Subcutaneous abdominal adipose tissue (tissue), 5 donors: ENCODE measurements at regions not wholly inside any gene's neighbourhood (a gene's known extent, or its start where the extent isn't known, plus 50 kb on each side); places are given as distances from the start of the nearest gene placed in this dataset.
"Not testable (repeated sequence)": the region's sequence is repeated elsewhere in the genome, so short reads cannot be mapped to it uniquely, and the experiment has no call there.

Experiments
- H3K27ac ChIP-seq: one replicate; pipeline ENCODE4 v1.7.0; 2013; ENCODE audit warnings: low read depth, mild to moderate bottlenecking, inconsistent platforms, low read length, moderate library complexity
- H3K27me3 ChIP-seq, 5 donors: one replicate each; pipeline ENCODE4 v1.7.0; 2013; ENCODE audit warnings: low read length in 5 of 5, inconsistent platforms in 1 of 5; ENCODE audit not compliant: control insufficient read depth in 5 of 5, insufficient read depth in 4 of 5
- H3K36me3 ChIP-seq, 5 donors: one replicate each; pipeline ENCODE4 v1.7.0; 2013; ENCODE audit warnings: low read length in 5 of 5; ENCODE audit not compliant: control insufficient read depth in 5 of 5, insufficient read depth in 5 of 5
- H3K4me1 ChIP-seq, 5 donors: one replicate each; pipeline ENCODE4 v1.7.0; 2013; ENCODE audit warnings: low read length in 5 of 5, mild to moderate bottlenecking in 3 of 5, moderate library complexity in 1 of 5; ENCODE audit not compliant: control insufficient read depth in 5 of 5, insufficient read depth in 5 of 5
- H3K4me3 ChIP-seq, 5 donors: one replicate each; pipeline ENCODE4 v1.7.0; 2013; ENCODE audit warnings: low read length in 5 of 5, low read depth in 1 of 5
- H3K9ac ChIP-seq, 5 donors: one replicate each; pipeline ENCODE4 v1.7.0; 2013; ENCODE audit warnings: low read length in 5 of 5, mild to moderate bottlenecking in 4 of 5, moderate library complexity in 3 of 5
- H3K9me3 ChIP-seq, 5 donors: one replicate each; pipeline ENCODE4 v1.7.0; 2013; ENCODE audit warnings: low read length in 5 of 5; ENCODE audit not compliant: control insufficient read depth in 5 of 5
- donor health status: healthy.
- donor health status: healthy.
- donor health status: healthy.
- donor health status: healthy.
- donor health status: healthy.

GRCh38 chr15:26213427-26213826 is 350.3 kb upstream of the ATP10A start:
- H3K9ac ChIP-seq: no peak overlapping the region
- H3K27me3 ChIP-seq: no peaks in the 10 kb centered on the region
- H3K27ac ChIP-seq: no peak overlapping the region
- H3K4me3 ChIP-seq: no peak overlapping the region
- no peaks in the 10 kb centered on the region for H3K36me3 ChIP-seq
- peaks cover 0 to 10% (median 4%) of the 10 kb centered on the region in 5 donors for H3K4me1 ChIP-seq
- H3K9me3 ChIP-seq: no peaks in the 10 kb centered on the region

GRCh38 chr15:26212109-26212508 is 349.0 kb upstream of the ATP10A start:
- Histone ChIP-seq H3K36me3 (no peaks in the 10 kb centered on the region), H3K9me3 (no peaks in the 10 kb centered on the region), H3K27me3 (no peaks in the 10 kb centered on the region), H3K4me3 (no peak overlapping the region), H3K4me1 (peaks cover 0 to 3% (median 2%) of the 10 kb centered on the region in 5 donors), H3K9ac (no peak overlapping the region), H3K27ac (no peak overlapping the region)

GRCh38 chr15:26210980-26211379 is 347.9 kb upstream of the ATP10A start:
- Histone ChIP-seq H3K36me3 (no peaks in the 10 kb centered on the region), H3K4me3 (no peak overlapping the region), H3K4me1 (peaks cover 0 to 3% (median 2%) of the 10 kb centered on the region in 5 donors), H3K9ac (no peak overlapping the region), H3K27ac (no peak overlapping the region), H3K27me3 (no peaks in the 10 kb centered on the region), H3K9me3 (no peaks in the 10 kb centered on the region)

- Histone ChIP-seq H3K27ac (no peak overlapping the region), H3K4me3 (no peak overlapping the region), H3K9ac (no peak overlapping the region), H3K36me3 (no peaks in the 10 kb centered on the region), H3K9me3 (no peaks in the 10 kb centered on the region), H3K27me3 (peaks cover 0 to 3% (median 0%) of the 10 kb centered on the region in 5 donors), H3K4me1 (no peaks in the 10 kb centered on the region)
Measured at GRCh38 chr15:26201177-26201858, 338.2 kb upstream of the ATP10A start.

- H3K27ac ChIP-seq: no peak overlapping the region
- H3K4me1 ChIP-seq: no peaks in the 10 kb centered on the region
- H3K27me3 ChIP-seq: peaks cover 0 to 3% (median 0%) of the 10 kb centered on the region in 5 donors
- no peak overlapping the region for H3K9ac ChIP-seq
- H3K36me3 ChIP-seq: no peaks in the 10 kb centered on the region
- no peaks in the 10 kb centered on the region for H3K9me3 ChIP-seq
- no peak overlapping the region for H3K4me3 ChIP-seq
Measured at GRCh38 chr15:26200427-26200826, 337.3 kb upstream of the ATP10A start.

- Histone ChIP-seq H3K9ac (no peak overlapping the region), H3K9me3 (no peaks in the 10 kb centered on the region), H3K27ac (no peak overlapping the region), H3K4me1 (no peaks in the 10 kb centered on the region), H3K27me3 (peaks cover 0 to 3% (median 0%) of the 10 kb centered on the region in 5 donors), H3K36me3 (no peaks in the 10 kb centered on the region), H3K4me3 (no peak overlapping the region)
Measured at GRCh38 chr15:26197719-26198118, 334.6 kb upstream of the ATP10A start.

GRCh38 chr15:26197060-26197459 is 333.9 kb upstream of the ATP10A start:
- peaks cover 0 to 3% (median 0%) of the 10 kb centered on the region in 5 donors for H3K27me3 ChIP-seq
- no peaks in the 10 kb centered on the region for H3K36me3 ChIP-seq
- H3K9me3 ChIP-seq: no peaks in the 10 kb centered on the region
- H3K4me3 ChIP-seq: no peak overlapping the region
- no peak overlapping the region for H3K27ac ChIP-seq
- no peak overlapping the region for H3K9ac ChIP-seq
- no peaks in the 10 kb centered on the region for H3K4me1 ChIP-seq

GRCh38 chr15:26191193-26191592 is 328.1 kb upstream of the ATP10A start:
- Histone ChIP-seq H3K27me3 (no peaks in the 10 kb centered on the region), H3K27ac (no peak overlapping the region), H3K9ac (no peak overlapping the region), H3K4me1 (peaks cover 0 to 4% (median 0%) of the 10 kb centered on the region in 5 donors), H3K9me3 (no peaks in the 10 kb centered on the region), H3K36me3 (no peaks in the 10 kb centered on the region), H3K4me3 (no peak overlapping the region)

GRCh38 chr15:26186138-26186537 is 323.0 kb upstream of the ATP10A start:
- H3K27me3 ChIP-seq, H3K9ac ChIP-seq, H3K27ac ChIP-seq, H3K4me1 ChIP-seq, H3K4me3 ChIP-seq, H3K9me3 ChIP-seq, H3K36me3 ChIP-seq: not testable (repeated sequence)

- H3K4me3 ChIP-seq: no peak overlapping the region
- H3K36me3 ChIP-seq: no peaks in the 10 kb centered on the region
Measured at GRCh38 chr15:26182441-26182840, 319.3 kb upstream of the ATP10A start.

More at GRCh38 chr15:26182441-26182840, 319.3 kb upstream of the ATP10A start:
- no peak overlapping the region for H3K9ac ChIP-seq
- H3K27ac ChIP-seq: no peak overlapping the region
- H3K4me1 ChIP-seq: peaks cover 0 to 8% (median 4%) of the 10 kb centered on the region in 5 donors
- H3K27me3 ChIP-seq: no peaks in the 10 kb centered on the region
- peaks cover 0 to 5% (median 0%) of the 10 kb centered on the region in 5 donors for H3K9me3 ChIP-seq
